LHCN-M2 (cell line): ENCODE measurements at regions not wholly inside any gene's neighbourhood (a gene's known extent, or its start where the extent isn't known, plus 50 kb on each side); places are given as distances from the start of the nearest gene placed in this dataset.
"Not testable (repeated sequence)": the region's sequence is repeated elsewhere in the genome, so short reads cannot be mapped to it uniquely, and the experiment has no call there.

Experiments used
- DNase-seq: peaks from one replicate; pipeline ENCODE4 v3.0.0-alpha.2; 2012; ENCODE audit warnings: low read depth

GRCh38 chrX:147468600-147468999, 443.1 kb upstream of the FMR1 start:
- DNase-seq = no peak

- DNase-seq = peak; percentile 10
These were observed 435.7 kb upstream of the FMR1 start for GRCh38 chrX:147476008-147476407.

GRCh38 chrX:147478899-147479298, 432.8 kb upstream of the FMR1 start:
- DNase-seq = no peak

GRCh38 chrX:147485207-147485606, 426.5 kb upstream of the FMR1 start:
- DNase-seq = no peak

GRCh38 chrX:147494365-147494764, 417.4 kb upstream of the FMR1 start:
- no peak for DNase-seq

- no peak for DNase-seq
These were observed 412.9 kb upstream of the FMR1 start for GRCh38 chrX:147498796-147499195.

GRCh38 chrX:147522981-147523380, 388.7 kb upstream of the FMR1 start:
- no peak for DNase-seq

- DNase-seq = no peak
These were observed 378.3 kb upstream of the FMR1 start for GRCh38 chrX:147533426-147533825.

GRCh38 chrX:147537172-147537571, 374.5 kb upstream of the FMR1 start:
- no peak for DNase-seq

- not testable (repeated sequence) for DNase-seq
These were observed 363.7 kb upstream of the FMR1 start for GRCh38 chrX:147548023-147548422.

- peak; percentile 6 for DNase-seq
These were observed 361.5 kb upstream of the FMR1 start for GRCh38 chrX:147550217-147550616.

GRCh38 chrX:147559191-147559590, 352.5 kb upstream of the FMR1 start:
- no peak for DNase-seq

GRCh38 chrX:147565237-147565636, 346.5 kb upstream of the FMR1 start:
- DNase-seq = peak; percentile 35

GRCh38 chrX:147570483-147570882, 341.2 kb upstream of the FMR1 start:
- DNase-seq = peak; percentile 1

- DNase-seq = no peak
These were observed 338.5 kb upstream of the FMR1 start for GRCh38 chrX:147573266-147573665.

- DNase-seq = peak; percentile 4
These were observed 309.5 kb upstream of the FMR1 start for GRCh38 chrX:147602176-147602696.

- DNase-seq = no peak
These were observed 285.1 kb upstream of the FMR1 start for GRCh38 chrX:147626605-147627004.

- DNase-seq = no peak
These were observed 276.5 kb upstream of the FMR1 start for GRCh38 chrX:147635186-147635585.

- no peak for DNase-seq
These were observed 274.5 kb upstream of the FMR1 start for GRCh38 chrX:147637190-147637589.

- no peak for DNase-seq
These were observed 264.6 kb upstream of the FMR1 start for GRCh38 chrX:147646949-147647723.

- no peak for DNase-seq
These were observed 235.9 kb upstream of the FMR1 start for GRCh38 chrX:147675819-147676218.

GRCh38 chrX:147679356-147680005, 232.2 kb upstream of the FMR1 start:
- DNase-seq = no peak

GRCh38 chrX:147680251-147680650, 231.5 kb upstream of the FMR1 start:
- no peak for DNase-seq
